Parathyroid adenoma (tissue), 2 donors: ENCODE measurements at regions not wholly inside any gene's neighbourhood (a gene's known extent, or its start where the extent isn't known, plus 50 kb on each side); places are given as distances from the start of the nearest gene placed in this dataset.

Experiments
- H2AFZ ChIP-seq: fragments of 300-600 bp; sonication (generic); one replicate; pipeline ENCODE4 v1.7.0; 2017; ENCODE audit warnings: antibody characterized with exemption, mild to moderate bottlenecking
- H3K27ac ChIP-seq: fragments of 300-600 bp; sonication (generic); one replicate; pipeline ENCODE4 v1.7.0; 2017
- H3K27me3 ChIP-seq: fragments of 300-600 bp; sonication (generic); one replicate; pipeline ENCODE4 v1.7.0; 2017; ENCODE audit warnings: low read length; ENCODE audit not compliant: control insufficient read depth, insufficient read depth
- H3K36me3 ChIP-seq: fragments of 300-600 bp; sonication (generic); one replicate; pipeline ENCODE4 v1.7.0; 2017; ENCODE audit warnings: low read length; ENCODE audit not compliant: control insufficient read depth, insufficient read depth
- H3K4me1 ChIP-seq: fragments of 300-600 bp; sonication (generic); one replicate; pipeline ENCODE4 v1.7.0; 2017; ENCODE audit warnings: control low read depth
- H3K4me2 ChIP-seq: fragments of 300-600 bp; sonication (generic); one replicate; pipeline ENCODE4 v1.7.0; 2017; ENCODE audit warnings: low read length
- H3K4me3 ChIP-seq: fragments of 300-600 bp; sonication (generic); one replicate; pipeline ENCODE4 v1.7.0; 2017; ENCODE audit warnings: low read depth, low read length
- H3K79me2 ChIP-seq: fragments of 300-600 bp; sonication (generic); one replicate; pipeline ENCODE4 v1.7.0; 2017; ENCODE audit warnings: control low read depth
- H3K9ac ChIP-seq: fragments of 300-600 bp; sonication (generic); one replicate; pipeline ENCODE4 v1.7.0; 2017; ENCODE audit warnings: mild to moderate bottlenecking
- H3K9me3 ChIP-seq: fragments of 300-600 bp; sonication (generic); one replicate; pipeline ENCODE4 v1.7.0; 2017; ENCODE audit warnings: low read length; ENCODE audit not compliant: control insufficient read depth
- CTCF ChIP-seq: fragments of 300-600 bp; sonication (generic); IDR thresholded peaks from one replicate; pipeline ENCODE4 v1.7.0; 2017; ENCODE audit warnings: antibody characterized with exemption, mild to moderate bottlenecking
- donor health status: primary hyperparathyroidism.

DNA sequence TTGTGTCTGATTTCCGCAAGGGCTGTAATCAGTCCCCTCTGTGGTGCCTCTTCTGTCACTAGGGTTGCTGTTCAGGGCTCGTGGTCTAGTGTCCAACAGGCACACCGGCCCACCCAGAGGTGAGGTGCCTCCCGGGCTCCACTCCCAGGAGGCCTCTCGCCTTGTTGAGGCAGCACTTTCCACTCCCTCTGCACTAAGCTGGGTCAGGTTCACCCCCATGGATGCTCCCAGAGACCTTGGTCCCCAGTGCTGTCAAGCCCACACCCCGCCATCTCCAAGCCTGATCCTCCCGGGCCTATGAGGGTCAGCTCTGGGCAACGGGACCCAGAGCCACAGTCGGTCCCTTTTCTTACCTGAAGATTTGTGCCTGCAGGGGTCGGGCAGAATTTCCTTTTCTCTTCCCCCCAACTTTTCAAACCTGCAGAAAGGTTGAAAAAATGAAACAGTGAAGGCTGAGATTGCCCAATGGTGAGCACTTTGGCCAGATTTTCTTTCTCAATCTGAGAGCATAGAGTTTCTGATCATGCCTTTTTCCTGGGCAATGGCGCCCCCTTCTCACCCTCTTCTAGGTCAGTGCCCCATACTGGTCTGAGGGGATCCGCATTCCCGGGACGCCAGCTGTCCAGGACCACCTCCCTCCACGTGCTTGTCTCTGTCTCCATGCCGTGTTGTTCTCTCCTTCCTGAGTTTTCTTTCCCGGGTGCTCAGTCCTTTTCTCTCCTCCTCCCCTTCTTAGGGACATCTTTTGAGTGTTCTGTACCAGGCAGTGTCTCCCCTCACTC is 148.0 kb downstream of the ASB1 start:
- Histone ChIP-seq H3K27me3 (no peaks in the 10 kb centered on the region), H3K9ac (no peak overlapping the region), H3K4me1 (no peaks in the 10 kb centered on the region), H3K9me3 (no peaks in the 10 kb centered on the region), H2AFZ (no peak overlapping the region), H3K27ac (no peak overlapping the region), H3K4me3 (no peak overlapping the region), H3K4me2 (no peak overlapping the region), H3K36me3 (no peaks in the 10 kb centered on the region), H3K79me2 (no peaks in the 10 kb centered on the region)
- TF ChIP-seq CTCF = no peak

GRCh38 chr2:238576674-238577073 is 149.9 kb downstream of the ASB1 start:
- Histone ChIP-seq H3K4me3 (no peak overlapping the region), H3K36me3 (no peaks in the 10 kb centered on the region), H2AFZ (no peak overlapping the region), H3K9me3 (no peaks in the 10 kb centered on the region), H3K9ac (no peak overlapping the region), H3K4me1 (no peaks in the 10 kb centered on the region), H3K4me2 (no peak overlapping the region), H3K27ac (no peak overlapping the region), H3K27me3 (no peaks in the 10 kb centered on the region), H3K79me2 (no peaks in the 10 kb centered on the region)
- TF ChIP-seq CTCF = no peak

GRCh38 chr2:238578256-238578655 is 151.5 kb downstream of the ASB1 start:
- no peak for TF ChIP-seq CTCF
- no peak overlapping the region for H3K9ac ChIP-seq
- H3K36me3 ChIP-seq = no peaks in the 10 kb centered on the region
- H3K4me3 ChIP-seq = no peak overlapping the region
- H3K79me2 ChIP-seq = no peaks in the 10 kb centered on the region
- H2AFZ ChIP-seq = no peak overlapping the region
- no peak overlapping the region for H3K27ac ChIP-seq
- no peak overlapping the region for H3K4me2 ChIP-seq
- H3K9me3 ChIP-seq = no peaks in the 10 kb centered on the region
- no peaks in the 10 kb centered on the region for H3K4me1 ChIP-seq
- H3K27me3 ChIP-seq = no peaks in the 10 kb centered on the region

DNA sequence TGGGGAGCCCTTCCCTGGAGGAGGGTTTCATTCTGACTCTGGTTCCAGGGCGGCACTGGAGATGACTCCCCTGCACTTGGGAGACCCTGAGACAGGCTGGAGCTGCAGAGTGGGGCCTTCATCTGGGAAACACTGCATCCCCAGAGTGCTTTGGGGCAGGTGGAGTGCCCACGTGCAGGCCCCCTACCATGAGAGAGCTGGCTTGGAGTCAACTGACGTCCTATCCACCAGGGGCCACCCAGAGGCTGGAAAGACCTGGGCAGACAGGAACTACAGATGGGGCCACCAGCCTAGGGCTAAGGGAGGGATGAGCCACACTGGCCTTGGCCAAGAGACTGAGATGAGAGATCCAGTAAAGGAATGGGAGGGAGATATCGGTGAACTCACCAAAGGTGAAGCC is 153.8 kb downstream of the ASB1 start:
- H3K36me3 ChIP-seq = no peaks in the 10 kb centered on the region
- H3K4me2 ChIP-seq = no peak overlapping the region
- TF ChIP-seq CTCF = no peak
- no peaks in the 10 kb centered on the region for H3K79me2 ChIP-seq
- no peaks in the 10 kb centered on the region for H3K4me1 ChIP-seq
- H3K27me3 ChIP-seq = no peaks in the 10 kb centered on the region
- H3K9ac ChIP-seq = no peak overlapping the region
- H3K9me3 ChIP-seq = no peaks in the 10 kb centered on the region
- no peak overlapping the region for H3K4me3 ChIP-seq
- H3K27ac ChIP-seq = no peak overlapping the region
- H2AFZ ChIP-seq = no peak overlapping the region

DNA sequence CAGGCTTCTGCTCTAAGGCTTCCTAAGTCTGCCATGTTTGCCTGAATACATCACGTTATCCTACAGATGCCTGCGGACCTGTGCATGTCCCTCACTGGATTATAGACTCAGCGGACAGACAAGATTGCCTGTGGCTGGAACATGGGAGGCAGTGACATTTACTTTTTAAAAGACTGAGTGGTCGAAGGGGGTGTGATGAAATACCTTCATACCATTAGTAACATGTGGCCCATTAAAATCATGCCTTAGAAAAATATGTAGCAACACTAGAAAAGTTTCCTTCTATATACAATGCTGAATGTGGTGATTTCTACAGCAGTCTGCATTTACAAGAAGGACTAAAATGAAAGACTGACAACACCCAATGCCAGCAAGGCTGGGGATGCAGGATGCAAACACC is 154.4 kb downstream of the ASB1 start:
- no peak overlapping the region for H2AFZ ChIP-seq
- H3K4me2 ChIP-seq = no peak overlapping the region
- H3K4me1 ChIP-seq = no peaks in the 10 kb centered on the region
- H3K4me3 ChIP-seq = no peak overlapping the region
- no peaks in the 10 kb centered on the region for H3K79me2 ChIP-seq
- no peak overlapping the region for H3K27ac ChIP-seq
- H3K36me3 ChIP-seq = no peaks in the 10 kb centered on the region
- H3K9ac ChIP-seq = no peak overlapping the region
- no peak for TF ChIP-seq CTCF
- H3K9me3 ChIP-seq = no peaks in the 10 kb centered on the region
- H3K27me3 ChIP-seq = no peaks in the 10 kb centered on the region
